Mesenchymal stem cell (in vitro differentiated cells and primary cell): ENCODE measurements at regions not wholly inside any gene's neighbourhood (a gene's known extent, or its start where the extent isn't known, plus 50 kb on each side); places are given as distances from the start of the nearest gene placed in this dataset.
A peak's percentile ranks its signal among the peaks of the same experiment; 100 is the strongest.

Source experiments
- DNase-seq: peaks from one replicate; pipeline ENCODE4 v3.0.0-alpha.2; 2013
- H2AFZ ChIP-seq: one replicate; pipeline ENCODE4 v1.6.1; 2013; ENCODE audit warnings: low read depth, mild to moderate bottlenecking, control low read depth, inconsistent platforms, low read length, moderate library complexity
- H2AK5ac ChIP-seq: 2 replicates; pipeline ENCODE4 v1.6.1; 2013; ENCODE audit warnings: low read length, moderate library complexity, mild to moderate bottlenecking, inconsistent platforms; ENCODE audit not compliant: severe bottlenecking
- H2BK120ac ChIP-seq: one replicate; pipeline ENCODE4 v1.6.1; 2013; ENCODE audit warnings: low read depth, mild to moderate bottlenecking, inconsistent platforms, low read length, moderate library complexity
- H2BK12ac ChIP-seq, 2 experiments: one replicate each; pipeline ENCODE4 v1.6.1; 2013; ENCODE audit warnings: inconsistent platforms in 2 of 2, low read length in 2 of 2, mild to moderate bottlenecking in 2 of 2, moderate library complexity in 2 of 2, control low read depth in 1 of 2
- H2BK15ac ChIP-seq: one replicate; pipeline ENCODE4 v1.6.1; 2013; ENCODE audit warnings: mild to moderate bottlenecking, low read depth, inconsistent platforms; ENCODE audit not compliant: poor library complexity, severe bottlenecking
- H2BK5ac ChIP-seq: 2 replicates; pipeline ENCODE4 v1.6.1; 2013; ENCODE audit warnings: low read depth, mild to moderate bottlenecking, low read length, control low read depth, inconsistent platforms; ENCODE audit not compliant: poor library complexity, severe bottlenecking
- H3K14ac ChIP-seq, 2 experiments: one replicate each; pipeline ENCODE4 v1.6.1; 2013; ENCODE audit warnings: inconsistent platforms in 2 of 2, low read length in 2 of 2, control low read depth in 1 of 2, mild to moderate bottlenecking in 1 of 2, moderate library complexity in 1 of 2
- H3K18ac ChIP-seq, 2 experiments: one replicate each; pipeline ENCODE4 v1.6.1; 2013; ENCODE audit warnings: inconsistent platforms in 2 of 2, low read length in 2 of 2, control low read depth in 1 of 2, low read depth in 1 of 2, mild to moderate bottlenecking in 1 of 2
- H3K23ac ChIP-seq, 2 experiments: one replicate each; pipeline ENCODE4 v1.6.1; 2013; ENCODE audit warnings: inconsistent platforms in 2 of 2, low read length in 2 of 2, mild to moderate bottlenecking in 2 of 2, moderate library complexity in 2 of 2, control low read depth in 1 of 2
- H3K27ac ChIP-seq: 2 replicates; pipeline ENCODE4 v1.5.1; 2013; ENCODE audit warnings: mild to moderate bottlenecking, moderate library complexity, low read length, control low read depth, inconsistent platforms; ENCODE audit not compliant: poor library complexity, severe bottlenecking
- H3K27me3 ChIP-seq, 2 experiments: 2 replicates each; pipeline versions ENCODE4 v1.6.1 to v1.7.0; 2013; ENCODE audit warnings: low read length in 2 of 2, mild to moderate bottlenecking in 2 of 2, moderate library complexity in 2 of 2, control low read depth in 1 of 2, inconsistent platforms in 1 of 2; ENCODE audit not compliant: control insufficient read depth in 1 of 2, insufficient read depth in 1 of 2
- H3K36me3 ChIP-seq, 2 experiments: 2 replicates each; pipeline versions ENCODE4 v1.6.1 to v1.7.0; 2013; ENCODE audit warnings: low read length in 2 of 2, control low read depth in 1 of 2, inconsistent platforms in 1 of 2, low read depth in 1 of 2, mild to moderate bottlenecking in 1 of 2; ENCODE audit not compliant: insufficient read depth in 2 of 2, control insufficient read depth in 1 of 2
- H3K4ac ChIP-seq, 2 experiments: one replicate each; pipeline ENCODE4 v1.6.1; 2013; ENCODE audit warnings: inconsistent platforms in 2 of 2, low read length in 2 of 2, mild to moderate bottlenecking in 2 of 2, moderate library complexity in 2 of 2, control low read depth in 1 of 2, low read depth in 1 of 2
- H3K4me1 ChIP-seq: 2 replicates; pipeline ENCODE4 v1.6.1; 2013; ENCODE audit warnings: low read depth, low read length, control low read depth; ENCODE audit not compliant: control insufficient read depth, insufficient read depth
- H3K4me2 ChIP-seq: 2 replicates; pipeline ENCODE4 v1.6.1; 2013; ENCODE audit warnings: low read length, mild to moderate bottlenecking, inconsistent platforms; ENCODE audit not compliant: poor library complexity, severe bottlenecking
- H3K4me3 ChIP-seq, 2 experiments: 2 replicates each; pipeline versions ENCODE4 v1.5.1 to v1.7.0; 2013; ENCODE audit warnings: low read length in 2 of 2, mild to moderate bottlenecking in 2 of 2, control low read depth in 1 of 2, low read depth in 1 of 2; ENCODE audit not compliant: insufficient read depth in 1 of 2
- H3K79me1 ChIP-seq: replicated peaks from 2 replicates; pipeline ENCODE4 v1.6.1; 2013; ENCODE audit warnings: mild to moderate bottlenecking, control low read depth, low read length, inconsistent platforms; ENCODE audit not compliant: poor library complexity, severe bottlenecking
- H3K9ac ChIP-seq: 2 replicates; pipeline ENCODE4 v1.7.0; 2013; ENCODE audit warnings: mild to moderate bottlenecking, low read length, moderate library complexity
- H3K9me3 ChIP-seq: 2 replicates; pipeline ENCODE4 v1.7.0; 2013; ENCODE audit warnings: mild to moderate bottlenecking, low read length; ENCODE audit not compliant: control insufficient read depth
- H4K8ac ChIP-seq: one replicate; pipeline ENCODE4 v1.6.1; 2013; ENCODE audit warnings: inconsistent platforms, mild to moderate bottlenecking, low read length, moderate library complexity
- H4K91ac ChIP-seq: one replicate; pipeline ENCODE4 v1.6.1; 2013; ENCODE audit warnings: mild to moderate bottlenecking, low read length, inconsistent platforms
- WGBS: methylation state at CpG from one replicate; pipeline ENCODE4 v1.1.7; 2013; ENCODE audit warnings: mixed read lengths; 5-methylcytosine and 5-hydroxymethylcytosine counted together

- H4K91ac ChIP-seq: no peak overlapping the region
- H3K9ac ChIP-seq: no peak overlapping the region
- peak overlapping the region; percentile 26 for H3K27ac ChIP-seq
- peaks cover 2% of the 10 kb centered on the region for H3K4me1 ChIP-seq
- WGBS: 53% methylated on average over 3 of the region's 4 CpGs
- H2BK12ac ChIP-seq: no peak overlapping the region
- no peaks in the 10 kb centered on the region for H3K36me3 ChIP-seq
- no peak overlapping the region for H2BK15ac ChIP-seq
- no peak overlapping the region for H2AFZ ChIP-seq
- H3K9me3 ChIP-seq: no peaks in the 10 kb centered on the region
- no peak overlapping the region for H2BK120ac ChIP-seq
- H3K79me1 ChIP-seq: no peaks in the 10 kb centered on the region
- no peak overlapping the region for H4K8ac ChIP-seq
- H3K27me3 ChIP-seq: no peaks in the 10 kb centered on the region
- no peak overlapping the region for H3K18ac ChIP-seq
- no peak overlapping the region for H3K4ac ChIP-seq
- H3K4me2 ChIP-seq: no peak overlapping the region
- no peak overlapping the region for H2AK5ac ChIP-seq
- H3K23ac ChIP-seq: no peak overlapping the region
- H3K4me3 ChIP-seq: no peak overlapping the region
- H3K14ac ChIP-seq: no peak overlapping the region
- no peak for DNase-seq
- no peak overlapping the region for H2BK5ac ChIP-seq
Measured at GRCh38 chr5:8417316-8418048, 548.5 kb downstream of the MTRR start.

GRCh38 chr5:8418049-8418426 is 549.1 kb downstream of the MTRR start:
- H3K14ac ChIP-seq: no peak overlapping the region
- H3K36me3 ChIP-seq: no peaks in the 10 kb centered on the region
- no peaks in the 10 kb centered on the region for H3K9me3 ChIP-seq
- no peak overlapping the region for H3K9ac ChIP-seq
- 76% methylated on average over 2 of the region's 3 CpGs for WGBS
- no peak overlapping the region for H3K23ac ChIP-seq
- H2BK120ac ChIP-seq: no peak overlapping the region
- no peak overlapping the region for H3K18ac ChIP-seq
- H3K27me3 ChIP-seq: no peaks in the 10 kb centered on the region
- H3K79me1 ChIP-seq: no peaks in the 10 kb centered on the region
- H2BK12ac ChIP-seq: no peak overlapping the region
- no peak overlapping the region for H3K4me2 ChIP-seq
- H3K27ac ChIP-seq: peak overlapping the region; percentile 26
- no peak overlapping the region for H2AFZ ChIP-seq
- no peak for DNase-seq
- no peak overlapping the region for H2BK5ac ChIP-seq
- peaks cover 2% of the 10 kb centered on the region for H3K4me1 ChIP-seq
- H3K4me3 ChIP-seq: no peak overlapping the region
- H4K8ac ChIP-seq: no peak overlapping the region
- no peak overlapping the region for H3K4ac ChIP-seq
- H2AK5ac ChIP-seq: no peak overlapping the region
- H4K91ac ChIP-seq: no peak overlapping the region
- H2BK15ac ChIP-seq: no peak overlapping the region

- no peak overlapping the region for H3K4me2 ChIP-seq
- H3K4me1 ChIP-seq: no peaks in the 10 kb centered on the region
- H2BK120ac ChIP-seq: no peak overlapping the region
Measured at GRCh38 chr5:8429778-8430758, 561.1 kb downstream of the MTRR start.

GRCh38 chr5:8434501-8434900 is 565.6 kb downstream of the MTRR start:
- H3K27ac ChIP-seq: no peak overlapping the region
- no peak overlapping the region for H3K9ac ChIP-seq
- DNase-seq: no peak
- H2BK12ac ChIP-seq: no peak overlapping the region
- no peak overlapping the region for H3K18ac ChIP-seq
- H3K79me1 ChIP-seq: no peaks in the 10 kb centered on the region
- no peak overlapping the region for H2AFZ ChIP-seq
- H2AK5ac ChIP-seq: no peak overlapping the region
- H4K91ac ChIP-seq: no peak overlapping the region
- no peak overlapping the region for H3K4me2 ChIP-seq
- H2BK120ac ChIP-seq: no peak overlapping the region
- no peaks in the 10 kb centered on the region for H3K9me3 ChIP-seq
- H3K23ac ChIP-seq: no peak overlapping the region
- H3K14ac ChIP-seq: no peak overlapping the region
- H3K36me3 ChIP-seq: no peaks in the 10 kb centered on the region
- WGBS: 77% methylated on average over 2 of the region's 2 CpGs
- H3K4me3 ChIP-seq: no peak overlapping the region
- H3K4me1 ChIP-seq: no peaks in the 10 kb centered on the region
- H3K4ac ChIP-seq: no peak overlapping the region
- H2BK5ac ChIP-seq: no peak overlapping the region
- no peaks in the 10 kb centered on the region for H3K27me3 ChIP-seq
- H4K8ac ChIP-seq: no peak overlapping the region
- no peak overlapping the region for H2BK15ac ChIP-seq

More at GRCh38 chr5:8429778-8430758, 561.1 kb downstream of the MTRR start:
- H3K9me3 ChIP-seq: no peaks in the 10 kb centered on the region
- H4K91ac ChIP-seq: no peak overlapping the region
- peak overlapping the region in 1 of 2 experiments; percentile 24 for H3K18ac ChIP-seq
- no peak overlapping the region for H2AFZ ChIP-seq
- no peak overlapping the region for H2AK5ac ChIP-seq
- H3K79me1 ChIP-seq: no peaks in the 10 kb centered on the region
- no peak overlapping the region for H3K23ac ChIP-seq
- H3K4ac ChIP-seq: no peak overlapping the region
- H2BK15ac ChIP-seq: no peak overlapping the region
- WGBS: 84% methylated on average over 22 of the region's 24 CpGs
- H3K36me3 ChIP-seq: no peaks in the 10 kb centered on the region
- H3K27ac ChIP-seq: no peak overlapping the region
- peak overlapping the region in 1 of 2 experiments; percentile 32 for H3K4me3 ChIP-seq
- H2BK12ac ChIP-seq: no peak overlapping the region
- no peak overlapping the region for H4K8ac ChIP-seq
- no peak overlapping the region for H2BK5ac ChIP-seq
- no peak overlapping the region for H3K14ac ChIP-seq
- DNase-seq: no peak
- no peaks in the 10 kb centered on the region for H3K27me3 ChIP-seq
- no peak overlapping the region for H3K9ac ChIP-seq
